ENCODE measurements at regions not wholly inside any gene's neighbourhood (a gene's known extent, or its start where the extent isn't known, plus 50 kb on each side); places are given as distances from the start of the nearest gene placed in this dataset.
"Not testable (repeated sequence)": the region's sequence is repeated elsewhere in the genome, so short reads cannot be mapped to it uniquely, and the experiment has no call there.

- Histone ChIP-seq H2AFZ (ENCODE audit: low read length) (no peak overlapping the region), H3K4me2 (ENCODE audit: insufficient read depth, low read length) (no peak overlapping the region), H3K4me1 (ENCODE audit: insufficient read depth, low read length) (no peaks in the 10 kb centered on the region), H3K4me3 (ENCODE audit: insufficient read depth, low read length) (no peak overlapping the region), H3K79me2 (ENCODE audit: insufficient read depth, low read length) (no peaks in the 10 kb centered on the region), H3K27ac (ENCODE audit: low read depth, low read length) (no peak overlapping the region), H3K27me3 (ENCODE audit: insufficient read depth, low read length) (peaks cover 6% of the 10 kb centered on the region), H3K9me3 (ENCODE audit: low read depth, low read length) (no peaks in the 10 kb centered on the region), H3K36me3 (ENCODE audit: insufficient read depth, low read length) (no peaks in the 10 kb centered on the region), H4K20me1 (ENCODE audit: insufficient read depth, low read length) (no peaks in the 10 kb centered on the region)
- no peak for TF ChIP-seq CTCF (IDR thresholded peaks at IDR 0.05; ENCODE audit: extremely low read depth, low read depth, low read length)
- no peak for DNase-seq (ENCODE audit: insufficient read length, low spot score, missing footprints)
These were observed 139.9 kb upstream of the RFC3 start for GRCh38 chr13:33678084-33678483.

- Histone ChIP-seq H2AFZ (ENCODE audit: low read length) (no peak overlapping the region), H3K36me3 (ENCODE audit: insufficient read depth, low read length) (no peaks in the 10 kb centered on the region), H3K27ac (ENCODE audit: low read depth, low read length) (no peak overlapping the region), H4K20me1 (ENCODE audit: insufficient read depth, low read length) (no peaks in the 10 kb centered on the region), H3K4me3 (ENCODE audit: insufficient read depth, low read length) (no peak overlapping the region), H3K79me2 (ENCODE audit: insufficient read depth, low read length) (no peaks in the 10 kb centered on the region), H3K9me3 (ENCODE audit: low read depth, low read length) (no peaks in the 10 kb centered on the region), H3K27me3 (ENCODE audit: insufficient read depth, low read length) (peaks cover 6% of the 10 kb centered on the region), H3K4me2 (ENCODE audit: insufficient read depth, low read length) (no peak overlapping the region), H3K4me1 (ENCODE audit: insufficient read depth, low read length) (no peaks in the 10 kb centered on the region)
- DNase-seq (ENCODE audit: insufficient read length, low spot score, missing footprints), result no peak
- no peak for TF ChIP-seq CTCF (IDR thresholded peaks at IDR 0.05; ENCODE audit: extremely low read depth, low read depth, low read length)
These were observed 138.9 kb upstream of the RFC3 start for GRCh38 chr13:33678906-33679657.

- no peak overlapping the region for H3K4me3 ChIP-seq (ENCODE audit: insufficient read depth, low read length)
- no peak overlapping the region for H3K27ac ChIP-seq (ENCODE audit: low read depth, low read length)
- H3K27me3 ChIP-seq (ENCODE audit: insufficient read depth, low read length), result peaks cover 6% of the 10 kb centered on the region
- no peaks in the 10 kb centered on the region for H4K20me1 ChIP-seq (ENCODE audit: insufficient read depth, low read length)
- DNase-seq (ENCODE audit: insufficient read length, low spot score, missing footprints), result no peak
- H3K4me2 ChIP-seq (ENCODE audit: insufficient read depth, low read length), result no peak overlapping the region
- H3K4me1 ChIP-seq (ENCODE audit: insufficient read depth, low read length), result no peaks in the 10 kb centered on the region
- no peak for TF ChIP-seq CTCF (IDR thresholded peaks at IDR 0.05; ENCODE audit: extremely low read depth, low read depth, low read length)
- no peak overlapping the region for H2AFZ ChIP-seq (ENCODE audit: low read length)
- no peaks in the 10 kb centered on the region for H3K79me2 ChIP-seq (ENCODE audit: insufficient read depth, low read length)
- H3K36me3 ChIP-seq (ENCODE audit: insufficient read depth, low read length), result no peaks in the 10 kb centered on the region
- H3K9me3 ChIP-seq (ENCODE audit: low read depth, low read length), result no peaks in the 10 kb centered on the region
These were observed 138.3 kb upstream of the RFC3 start for GRCh38 chr13:33679658-33680012.

GRCh38 chr13:33682020-33682564, 135.9 kb upstream of the RFC3 start:
- H3K9me3 ChIP-seq (ENCODE audit: low read depth, low read length), result no peaks in the 10 kb centered on the region
- H3K27ac ChIP-seq (ENCODE audit: low read depth, low read length), result no peak overlapping the region
- H2AFZ ChIP-seq (ENCODE audit: low read length), result no peak overlapping the region
- no peaks in the 10 kb centered on the region for H3K27me3 ChIP-seq (ENCODE audit: insufficient read depth, low read length)
- no peaks in the 10 kb centered on the region for H3K79me2 ChIP-seq (ENCODE audit: insufficient read depth, low read length)
- H3K36me3 ChIP-seq (ENCODE audit: insufficient read depth, low read length), result no peaks in the 10 kb centered on the region
- H3K4me1 ChIP-seq (ENCODE audit: insufficient read depth, low read length), result no peaks in the 10 kb centered on the region
- no peaks in the 10 kb centered on the region for H4K20me1 ChIP-seq (ENCODE audit: insufficient read depth, low read length)
- TF ChIP-seq CTCF (IDR thresholded peaks at IDR 0.05; ENCODE audit: extremely low read depth, low read depth, low read length), result no peak
- H3K4me2 ChIP-seq (ENCODE audit: insufficient read depth, low read length), result no peak overlapping the region
- no peak overlapping the region for H3K4me3 ChIP-seq (ENCODE audit: insufficient read depth, low read length)
- no peak for DNase-seq (ENCODE audit: insufficient read length, low spot score, missing footprints)

- not testable (repeated sequence) for H3K9me3 ChIP-seq (ENCODE audit: low read depth, low read length)
These were observed 135.3 kb upstream of the RFC3 start for GRCh38 chr13:33682646-33683045.

More at GRCh38 chr13:33682646-33683045, 135.3 kb upstream of the RFC3 start:
- not testable (repeated sequence) for H3K27ac ChIP-seq (ENCODE audit: low read depth, low read length); DNase-seq (ENCODE audit: insufficient read length, low spot score, missing footprints); H3K79me2 ChIP-seq (ENCODE audit: insufficient read depth, low read length); H3K4me2 ChIP-seq (ENCODE audit: insufficient read depth, low read length); H3K4me1 ChIP-seq (ENCODE audit: insufficient read depth, low read length); H3K27me3 ChIP-seq (ENCODE audit: insufficient read depth, low read length); H2AFZ ChIP-seq (ENCODE audit: low read length); H3K4me3 ChIP-seq (ENCODE audit: insufficient read depth, low read length); H3K36me3 ChIP-seq (ENCODE audit: insufficient read depth, low read length); H4K20me1 ChIP-seq (ENCODE audit: insufficient read depth, low read length)

Data from osteoblast (primary cell).